Activated CD4-positive, CD25-positive, alpha-beta regulatory T cell treated with anti-CD3 and anti-CD28 coated beads, Interleukin-2, amount 50 U/mL, for 16 hours (primary cell): ENCODE measurements at regions not wholly inside any gene's neighbourhood (a gene's known extent, or its start where the extent isn't known, plus 50 kb on each side); places are given as distances from the start of the nearest gene placed in this dataset.

ENCODE experiments used
- DNase-seq: peaks from one replicate; pipeline ENCODE4 v3.0.0-alpha.2; 2020; ENCODE audit warnings: low read depth, low spot score

- no peak for DNase-seq
These were observed 138.4 kb upstream of the SPACA1 start for GRCh38 chr6:87908978-87909811.

GRCh38 chr6:87907521-87907920 lies 140.1 kb upstream of the SPACA1 start:
- DNase-seq = no peak

DNA sequence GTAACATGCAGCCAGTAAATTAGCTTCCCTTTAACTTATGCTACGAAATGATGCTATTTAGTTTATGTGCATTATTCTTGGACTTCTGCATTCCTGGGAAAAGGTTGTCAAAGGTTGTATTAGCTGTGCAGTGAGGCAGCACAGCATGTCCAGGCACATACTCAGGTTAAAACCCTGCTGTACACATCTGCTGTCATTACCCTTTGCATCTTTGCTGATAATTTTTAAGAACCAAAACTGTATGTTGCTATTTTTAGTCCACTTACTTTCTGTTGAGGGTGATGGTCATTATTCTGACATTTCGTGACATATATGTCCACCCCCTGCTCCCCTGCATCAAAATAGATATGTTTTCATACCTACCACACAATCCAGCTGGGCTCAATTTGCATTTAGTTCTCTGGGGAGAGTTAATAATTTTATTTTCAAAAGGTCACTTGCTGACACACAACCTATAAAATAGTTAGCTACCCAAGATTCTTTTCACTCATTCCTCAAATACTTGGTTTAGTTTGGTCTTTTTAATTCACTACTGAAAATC lies 142.5 kb upstream of the SPACA1 start:
- no peak for DNase-seq

GRCh38 chr6:87904011-87904410 lies 143.6 kb upstream of the SPACA1 start:
- no peak for DNase-seq

- no peak for DNase-seq
These were observed 144.3 kb upstream of the SPACA1 start for GRCh38 chr6:87903323-87903722.

DNA sequence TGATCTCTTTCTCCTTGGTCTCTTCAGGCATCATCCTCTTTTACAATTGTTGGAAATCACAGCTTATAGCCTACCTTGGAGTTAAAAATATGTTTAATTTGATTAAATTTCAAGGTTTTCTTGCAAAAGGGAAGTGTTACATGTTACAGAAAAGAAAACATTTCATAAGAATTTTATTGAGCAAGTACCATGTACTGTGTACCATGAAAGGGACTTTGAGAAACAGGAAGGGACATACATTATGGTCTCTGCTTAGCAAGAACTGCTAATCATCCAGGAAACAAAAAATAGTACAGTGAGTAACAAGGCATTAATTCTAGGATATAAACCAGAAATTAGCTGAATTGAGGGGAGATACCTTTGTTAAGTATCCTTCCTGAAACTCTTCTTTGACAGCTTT lies 145.3 kb upstream of the SPACA1 start:
- no peak for DNase-seq

DNA sequence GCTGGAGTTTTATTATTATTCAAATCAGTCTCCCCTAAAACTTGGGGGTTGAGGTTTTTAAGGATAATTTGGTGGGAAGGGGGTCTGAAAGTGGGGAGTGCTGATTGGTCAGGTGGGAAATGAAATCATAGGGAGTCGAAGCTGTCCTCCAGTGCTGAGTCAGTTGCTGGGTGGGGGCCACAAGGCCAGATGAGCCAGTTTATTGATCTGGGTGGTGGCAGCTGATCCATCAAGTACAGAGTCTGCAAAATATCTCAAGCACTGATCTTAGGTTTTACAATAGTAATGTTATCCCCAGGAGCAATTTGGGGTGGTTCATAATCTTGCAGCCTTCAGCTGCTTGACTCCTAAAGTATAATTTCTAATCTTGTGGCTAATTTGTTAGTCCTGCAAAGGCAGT lies 146.0 kb upstream of the SPACA1 start:
- no peak for DNase-seq

DNA sequence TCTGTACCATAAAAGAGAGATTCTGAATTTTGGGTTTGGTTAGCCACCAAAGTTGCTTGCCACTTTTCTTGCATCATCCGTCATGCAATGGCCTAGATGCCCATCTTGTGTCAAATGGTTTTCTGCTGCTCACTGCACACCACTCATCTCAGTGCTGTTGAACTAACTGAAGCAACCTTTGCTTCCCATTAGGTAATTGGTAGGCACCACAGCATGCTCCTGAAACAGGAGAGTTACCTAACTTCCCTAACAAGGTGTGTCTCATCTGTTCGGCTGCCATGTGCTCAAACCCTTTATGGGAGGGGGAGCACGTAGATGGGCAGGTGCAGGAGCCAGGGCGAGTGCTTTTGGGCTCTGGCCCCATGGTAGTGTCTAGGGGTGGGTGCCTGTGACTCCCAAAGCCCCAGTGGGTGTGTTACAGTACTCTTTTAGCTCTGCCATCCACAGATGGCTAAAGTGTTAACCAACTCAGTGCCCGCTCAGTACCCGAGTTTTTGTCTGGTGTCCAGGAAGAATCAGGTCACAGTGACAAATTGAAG lies 147.4 kb upstream of the SPACA1 start:
- DNase-seq = no peak

- DNase-seq = no peak
These were observed 148.0 kb upstream of the SPACA1 start for GRCh38 chr6:87899499-87900147.

DNA sequence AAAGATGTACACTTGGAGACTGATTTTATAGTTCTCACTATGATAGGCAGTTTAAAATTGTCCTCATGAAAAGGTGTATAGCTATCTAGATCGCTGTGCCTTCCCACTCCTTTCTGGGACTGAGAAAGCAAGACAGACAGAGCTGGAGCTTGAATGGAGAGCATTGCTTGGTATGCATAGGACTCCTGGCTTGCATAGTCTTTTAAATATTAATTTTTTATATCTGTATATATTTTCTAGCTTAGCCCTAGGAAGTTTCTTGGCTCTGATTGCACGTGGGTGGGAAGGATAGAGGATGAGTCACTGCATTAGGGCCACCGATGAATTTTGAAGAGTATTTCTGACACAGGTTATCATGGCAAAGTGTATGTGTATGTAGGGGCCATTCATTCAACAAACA lies 150.0 kb upstream of the SPACA1 start:
- DNase-seq = no peak

DNA sequence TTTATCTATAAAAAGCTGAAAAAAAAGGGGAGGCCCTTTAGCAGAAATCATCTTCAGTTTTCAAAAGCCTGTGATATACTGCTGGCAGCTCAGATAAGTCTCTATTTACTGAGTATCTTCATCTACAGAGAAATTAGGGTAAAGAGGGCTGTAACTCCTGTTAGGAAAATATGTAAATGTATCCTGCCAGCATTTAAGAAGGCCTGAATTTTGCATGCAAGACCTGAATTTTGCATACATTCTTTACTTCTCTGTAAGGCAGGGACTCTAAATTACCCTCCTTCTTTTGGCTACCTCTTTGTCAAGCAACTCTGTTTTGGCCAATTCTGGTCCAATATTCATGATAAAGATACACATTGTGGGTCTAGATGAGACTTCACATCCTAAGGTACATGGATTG lies 150.6 kb upstream of the SPACA1 start:
- DNase-seq = no peak

- no peak for DNase-seq
These were observed 160.4 kb upstream of the SPACA1 start for GRCh38 chr6:87887266-87887665.

DNA sequence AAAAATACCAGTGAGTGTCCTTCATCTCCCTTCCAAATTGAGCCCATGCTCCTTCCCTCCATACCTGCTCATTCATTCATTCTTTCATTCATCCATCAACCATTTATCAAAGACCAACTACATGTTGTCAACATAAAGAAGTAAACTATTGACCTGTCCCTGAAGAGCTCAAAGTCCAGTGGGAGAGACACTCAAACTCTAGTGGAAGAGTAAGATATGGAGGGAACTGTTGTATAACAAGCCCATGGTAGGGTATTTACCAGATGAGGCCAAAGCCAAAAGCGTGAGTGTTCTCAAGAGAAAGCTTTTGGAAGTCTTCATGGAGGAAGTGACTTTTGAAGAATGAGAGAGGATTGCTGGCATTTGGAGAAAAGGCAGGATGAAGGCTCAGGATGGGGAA lies 163.4 kb upstream of the SPACA1 start:
- no peak for DNase-seq

GRCh38 chr6:87881342-87881895 lies 166.2 kb upstream of the SPACA1 start:
- no peak for DNase-seq

DNA sequence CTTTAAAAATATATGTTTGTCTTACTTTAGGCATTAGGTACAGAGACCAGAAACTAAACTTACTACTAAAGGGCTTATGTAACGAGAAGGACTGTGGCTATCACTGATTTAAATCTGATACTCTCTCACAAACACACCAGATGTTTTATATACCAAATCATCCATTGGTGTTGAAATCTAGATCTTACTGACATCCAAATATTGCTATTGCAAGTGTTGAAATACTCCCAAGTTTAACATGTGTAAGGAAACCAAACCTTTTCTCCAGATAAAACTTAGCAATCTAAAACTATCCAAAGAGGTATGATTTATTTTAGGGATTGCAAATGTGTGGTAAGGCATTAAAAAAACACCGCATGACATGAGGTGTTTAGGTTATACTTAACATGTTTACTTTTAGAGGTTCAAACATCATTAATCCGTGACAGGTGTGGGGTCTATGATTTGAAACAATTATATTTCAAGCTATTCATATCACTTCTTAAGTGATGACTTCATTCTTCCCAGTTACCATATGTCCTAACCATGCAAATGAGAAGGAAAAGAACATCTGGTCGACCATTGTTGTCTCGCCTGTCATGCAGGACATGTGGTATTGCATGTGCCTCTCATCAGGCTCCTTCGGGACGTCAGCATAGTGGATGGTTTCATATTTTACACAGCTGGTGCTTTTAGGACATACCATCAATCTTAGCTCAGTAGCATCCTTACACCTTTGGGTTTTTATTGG lies 168.3 kb upstream of the SPACA1 start:
- DNase-seq = no peak

- no peak for DNase-seq
These were observed 171.9 kb upstream of the SPACA1 start for GRCh38 chr6:87875781-87876180.

- DNase-seq = no peak
These were observed 171.5 kb upstream of the AKIRIN2 start for GRCh38 chr6:87873556-87873955.

- DNase-seq = no peak
These were observed 168.5 kb upstream of the AKIRIN2 start for GRCh38 chr6:87870556-87870955.

DNA sequence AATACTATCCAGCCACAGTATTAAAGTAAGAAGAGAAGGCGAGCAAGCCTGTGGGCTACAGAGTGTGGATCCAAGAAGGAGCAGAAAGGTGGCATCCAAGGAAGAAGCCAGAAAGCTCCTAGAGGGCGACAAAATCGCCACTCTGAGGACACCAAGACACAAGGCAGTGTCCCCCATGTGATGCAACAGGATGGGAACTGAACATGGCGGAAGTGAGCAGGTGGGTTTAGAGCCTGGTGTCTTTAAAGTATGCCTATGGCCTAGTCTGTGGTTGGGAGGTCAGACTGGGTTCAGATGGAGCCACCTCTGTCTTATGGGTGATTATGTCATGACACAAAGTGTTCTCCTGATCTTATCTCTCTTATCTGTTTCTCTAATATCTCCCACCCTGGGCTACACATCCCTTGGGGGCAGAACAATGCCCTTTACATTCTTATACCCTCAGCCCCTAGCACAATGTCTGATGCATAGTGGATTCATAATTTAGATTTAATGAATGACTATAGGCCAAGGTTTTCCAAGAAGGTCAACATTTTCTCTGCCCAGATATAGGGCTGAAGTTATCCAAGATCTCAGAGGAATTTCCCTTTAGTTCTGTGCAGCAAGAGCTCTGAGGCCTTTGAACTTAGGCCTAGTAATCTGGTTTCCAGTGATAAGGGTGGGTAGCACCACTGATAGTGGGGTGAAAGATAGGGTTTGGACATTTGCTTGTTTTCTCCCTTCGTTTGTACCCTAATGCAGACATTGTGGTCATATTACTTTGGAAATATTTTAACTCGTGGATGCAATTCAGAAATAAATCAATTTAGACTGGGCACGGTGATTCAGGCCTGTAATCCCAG lies 167.3 kb upstream of the AKIRIN2 start:
- DNase-seq = no peak

GRCh38 chr6:87860902-87861301 lies 158.9 kb upstream of the AKIRIN2 start:
- no peak for DNase-seq

GRCh38 chr6:87858440-87858839 lies 156.4 kb upstream of the AKIRIN2 start:
- DNase-seq = no peak
